HEK293 (cell line): ENCODE measurements at regions not wholly inside any gene's neighbourhood (a gene's known extent, or its start where the extent isn't known, plus 50 kb on each side); places are given as distances from the start of the nearest gene placed in this dataset.

Experiments used
- CTCF ChIA-PET: fragments of 350-600 bp; formaldehyde crosslinking; extraction: SDS; loops from one replicate; lab custom pipeline; 2021; ENCODE audit warnings: antibody characterized with exemption; lab: Yijun Ruan, JAX
- POLR2A ChIA-PET: fragments of 300-600 bp; formaldehyde crosslinking; extraction: SDS; loops from one replicate; lab custom pipeline; 2020; ENCODE audit warnings: antibody characterized with exemption, inconsistent platforms; lab: Yijun Ruan, JAX
- H3K27ac ChIP-seq: fragments of 200-500 bp; sonication (Bioruptor generic); 2 replicates; pipeline ENCODE4 v1.5.1; 2014; ENCODE audit warnings: low read depth, low read length, control low read depth, inconsistent platforms; ENCODE audit errors: extremely low read depth
- H3K36me3 ChIP-seq, 2 experiments: fragments of 200-500 bp in 1 of 2; sonication (Bioruptor generic) in 1 of 2; 1 replicate in 1 of 2; 2 replicates in 1 of 2; pipeline ENCODE4 v1.5.1; 2014 to 2017; ENCODE audit warnings: inconsistent platforms in 2 of 2, low read length in 2 of 2; ENCODE audit not compliant: control insufficient read depth in 2 of 2, insufficient read depth in 1 of 2
- H3K4me1 ChIP-seq: fragments of 200-500 bp; sonication (Bioruptor generic); 2 replicates; pipeline ENCODE4 v1.5.1; 2014; ENCODE audit warnings: mild to moderate bottlenecking, low read length, inconsistent platforms; ENCODE audit not compliant: control insufficient read depth, insufficient read depth
- H3K4me3 ChIP-seq: 2 replicates; pipeline ENCODE4 v1.5.1; 2011; ENCODE audit warnings: low read depth, mild to moderate bottlenecking, control low read depth, low read length, moderate library complexity
- H3K9me3 ChIP-seq: fragments of 200-500 bp; sonication (Bioruptor generic); 2 replicates; pipeline ENCODE4 v1.5.1; 2014; ENCODE audit warnings: low read depth, low read length, inconsistent platforms; ENCODE audit not compliant: control insufficient read depth, insufficient read depth
- BCL11A ChIP-seq: fragments of 450-650 bp; formaldehyde crosslinking; IDR thresholded peaks from 2 replicates; pipeline ENCODE4 v1.5.1; 2016; ENCODE audit warnings: low read depth, missing biosample characterization, missing genetic modification characterization
- FEZF1 ChIP-seq: fragments of 450-650 bp; formaldehyde crosslinking; IDR thresholded peaks from 2 replicates; pipeline ENCODE4 v1.5.1; 2016; ENCODE audit warnings: missing biosample characterization, missing genetic modification characterization
- KLF17 ChIP-seq: fragments of 450-650 bp; formaldehyde crosslinking; IDR thresholded peaks from 2 replicates; pipeline ENCODE4 v1.5.1; 2016; ENCODE audit warnings: missing biosample characterization, missing genetic modification characterization
- MYNN ChIP-seq: fragments of 450-650 bp; formaldehyde crosslinking; IDR thresholded peaks from 2 replicates; pipeline ENCODE4 v1.5.1; 2016; ENCODE audit warnings: missing biosample characterization, missing genetic modification characterization, borderline replicate concordance
- MZF1 ChIP-seq: fragments of 450-650 bp; formaldehyde crosslinking; IDR thresholded peaks from 2 replicates; pipeline ENCODE4 v1.5.1; 2017; ENCODE audit warnings: missing biosample characterization, missing genetic modification characterization, borderline replicate concordance
- OSR2 ChIP-seq: fragments of 450-650 bp; formaldehyde crosslinking; IDR thresholded peaks from 2 replicates; pipeline ENCODE4 v1.5.1; 2016; ENCODE audit warnings: missing biosample characterization, missing genetic modification characterization
- RBAK ChIP-seq: fragments of 450-650 bp; formaldehyde crosslinking; IDR thresholded peaks from 2 replicates; pipeline ENCODE4 v1.5.1; 2016; ENCODE audit warnings: missing biosample characterization, missing genetic modification characterization
- SP3 ChIP-seq: fragments of 450-650 bp; formaldehyde crosslinking; IDR thresholded peaks from 2 replicates; pipeline ENCODE4 v1.5.1; 2016; ENCODE audit warnings: missing biosample characterization, missing genetic modification characterization
- YY2 ChIP-seq: fragments of 450-650 bp; formaldehyde crosslinking; IDR thresholded peaks from 2 replicates; pipeline ENCODE4 v1.5.1; 2016; ENCODE audit warnings: missing biosample characterization, missing genetic modification characterization
- ZBTB17 ChIP-seq: fragments of 450-650 bp; formaldehyde crosslinking; IDR thresholded peaks from 2 replicates; pipeline ENCODE4 v1.5.1; 2016; ENCODE audit warnings: missing biosample characterization, missing genetic modification characterization
- ZBTB6 ChIP-seq: fragments of 450-650 bp; formaldehyde crosslinking; IDR thresholded peaks from 2 replicates; pipeline ENCODE4 v1.5.1; 2017; ENCODE audit warnings: missing biosample characterization, missing genetic modification characterization
- ZFP3 ChIP-seq: fragments of 450-650 bp; formaldehyde crosslinking; IDR thresholded peaks from 2 replicates; pipeline ENCODE4 v1.5.1; 2016; ENCODE audit warnings: low read depth, missing biosample characterization, missing genetic modification characterization
- ZNF146 ChIP-seq: fragments of 450-650 bp; formaldehyde crosslinking; IDR thresholded peaks from 2 replicates; pipeline ENCODE4 v1.5.1; 2016; ENCODE audit warnings: missing biosample characterization, missing genetic modification characterization
- ZNF18 ChIP-seq: fragments of 450-650 bp; formaldehyde crosslinking; IDR thresholded peaks from 2 replicates; pipeline ENCODE4 v1.5.1; 2016; ENCODE audit warnings: missing biosample characterization, missing genetic modification characterization
- ZNF311 ChIP-seq: fragments of 450-650 bp; formaldehyde crosslinking; IDR thresholded peaks from 2 replicates; pipeline ENCODE4 v1.5.1; 2017; ENCODE audit warnings: missing biosample characterization, missing genetic modification characterization, borderline replicate concordance
- ZNF335 ChIP-seq: fragments of 450-650 bp; formaldehyde crosslinking; conservative IDR thresholded peaks from 2 replicates; pipeline ENCODE4 v1.5.1; 2016; ENCODE audit warnings: missing biosample characterization, missing genetic modification characterization
- ZNF341 ChIP-seq: fragments of 450-650 bp; formaldehyde crosslinking; IDR thresholded peaks from 2 replicates; pipeline ENCODE4; 2016; ENCODE audit warnings: low read depth, missing biosample characterization, missing genetic modification characterization
- ZNF354C ChIP-seq: fragments of 450-650 bp; formaldehyde crosslinking; IDR thresholded peaks from 2 replicates; pipeline ENCODE4 v1.5.1; 2016; ENCODE audit warnings: missing biosample characterization, missing genetic modification characterization, low read depth, borderline replicate concordance
- ZNF449 ChIP-seq: fragments of 450-650 bp; formaldehyde crosslinking; IDR thresholded peaks from 2 replicates; pipeline ENCODE4 v1.5.1; 2017; ENCODE audit warnings: missing biosample characterization, mild to moderate bottlenecking, missing genetic modification characterization, moderate library complexity
- ZNF544 ChIP-seq: fragments of 450-650 bp; formaldehyde crosslinking; IDR thresholded peaks from 2 replicates; pipeline ENCODE4 v1.5.0; 2017; ENCODE audit warnings: missing biosample characterization, missing genetic modification characterization
- ZNF555 ChIP-seq: fragments of 450-650 bp; formaldehyde crosslinking; conservative IDR thresholded peaks from 2 replicates; pipeline ENCODE4 v1.5.1; 2017; ENCODE audit warnings: missing biosample characterization, mild to moderate bottlenecking, missing genetic modification characterization, inconsistent platforms
- ZNF623 ChIP-seq: fragments of 450-650 bp; formaldehyde crosslinking; IDR thresholded peaks from 2 replicates; pipeline ENCODE4 v1.5.1; 2016; ENCODE audit warnings: missing biosample characterization, missing genetic modification characterization
- ZNF629 ChIP-seq: fragments of 450-650 bp; formaldehyde crosslinking; IDR thresholded peaks from 2 replicates; pipeline ENCODE4 v1.5.1; 2017; ENCODE audit warnings: missing biosample characterization, missing genetic modification characterization
- ZSCAN23 ChIP-seq: fragments of 450-650 bp; formaldehyde crosslinking; IDR thresholded peaks from 2 replicates; pipeline ENCODE4 v1.5.1; 2016; ENCODE audit warnings: missing biosample characterization, missing genetic modification characterization

- Histone ChIP-seq H3K36me3 (no peaks in the 10 kb centered on the region), H3K9me3 (no peaks in the 10 kb centered on the region), H3K4me1 (peaks cover 7% of the 10 kb centered on the region), H3K4me3 (no peak overlapping the region), H3K27ac (no peak overlapping the region)
- CTCF ChIA-PET, result no interaction called here
- POLR2A ChIA-PET, result no interaction called here
- TF ChIP-seq ZBTB17 (tag by site-specific recombination), result no peak
- no peak for TF ChIP-seq ZNF335 (tag by site-specific recombination)
- no peak for TF ChIP-seq ZNF354C (tag by site-specific recombination)
- no peak for TF ChIP-seq ZSCAN23
- no peak for TF ChIP-seq ZNF555 (tag by site-specific recombination)
- TF ChIP-seq ZNF623 (tag by site-specific recombination), result no peak
- no peak for TF ChIP-seq ZNF544 (tag by site-specific recombination)
- TF ChIP-seq ZNF146, result no peak
- no peak for TF ChIP-seq ZNF18 (tag by site-specific recombination)
- no peak for TF ChIP-seq YY2 (tag by site-specific recombination)
- no peak for TF ChIP-seq ZBTB6 (tag by site-specific recombination)
- TF ChIP-seq RBAK (tag by site-specific recombination), result no peak
- no peak for TF ChIP-seq ZFP3 (tag by site-specific recombination)
- no peak for TF ChIP-seq MZF1 (tag by site-specific recombination)
- TF ChIP-seq BCL11A, result no peak
- no peak for TF ChIP-seq OSR2 (tag by site-specific recombination)
- no peak for TF ChIP-seq ZNF311 (tag by site-specific recombination)
- no peak for TF ChIP-seq ZNF341
- no peak for TF ChIP-seq FEZF1 (tag by site-specific recombination)
- TF ChIP-seq ZNF629 (tag by site-specific recombination), result no peak
Measured at GRCh38 chr10:8278099-8278498, 223.6 kb downstream of the GATA3 start.

- Histone ChIP-seq H3K27ac (no peak overlapping the region), H3K36me3 (no peaks in the 10 kb centered on the region), H3K9me3 (no peaks in the 10 kb centered on the region), H3K4me3 (no peak overlapping the region), H3K4me1 (no peaks in the 10 kb centered on the region)
- POLR2A ChIA-PET, result interaction anchor here (0.6 kb wide), 1 partner anchor 437 kb away, joined by 5 read pairs; no protein-coding TSS in a partner anchor
- CTCF ChIA-PET, result interaction anchor here (0.6 to 0.8 kb wide), 5 partner anchors 43 to 1023 kb away, joined by 3 to 5 read pairs (median 3); no protein-coding TSS in a partner anchor
- no peak for TF ChIP-seq ZNF449 (tag by site-specific recombination)
- TF ChIP-seq KLF17, result no peak
- no peak for TF ChIP-seq SP3 (tag by site-specific recombination)
- TF ChIP-seq MYNN (tag by site-specific recombination), result no peak
Measured at GRCh38 chr10:8279598-8279997, 225.1 kb downstream of the GATA3 start.
